HG02981 (cell line): ENCODE measurements at regions not wholly inside any gene's neighbourhood (a gene's known extent, or its start where the extent isn't known, plus 50 kb on each side); places are given as distances from the start of the nearest gene placed in this dataset.
"Not testable (repeated sequence)": the region's sequence is repeated elsewhere in the genome, so short reads cannot be mapped to it uniquely, and the experiment has no call there.

Experiments used
- ATAC-seq: cut with Tn5 transposase; IDR thresholded peaks from one replicate; pipeline ENCODE4 v1.9.1; 2021; ENCODE audit warnings: mild to moderate bottlenecking, moderate library complexity; ENCODE audit not compliant: unreplicated experiment

- no peak for ATAC-seq
Measured at GRCh38 chr4:78660559-78660958, 109.0 kb downstream of the ANXA3 start.

- no peak for ATAC-seq
Measured at GRCh38 chr4:78661086-78661690, 109.6 kb downstream of the ANXA3 start.

GRCh38 chr4:78661921-78662521 lies 110.5 kb downstream of the ANXA3 start:
- peak; percentile 87 for ATAC-seq

GRCh38 chr4:78662658-78663057 lies 111.1 kb downstream of the ANXA3 start:
- ATAC-seq = no peak

GRCh38 chr4:78664296-78664695 lies 111.9 kb upstream of the BMP2K start:
- not testable (repeated sequence) for ATAC-seq

- ATAC-seq = no peak
Measured at GRCh38 chr4:78665216-78665770, 110.9 kb upstream of the BMP2K start.

GRCh38 chr4:78666830-78667258 lies 109.3 kb upstream of the BMP2K start:
- no peak for ATAC-seq

- ATAC-seq = no peak
Measured at GRCh38 chr4:78667325-78667724, 108.8 kb upstream of the BMP2K start.

GRCh38 chr4:78667764-78668163 lies 108.4 kb upstream of the BMP2K start:
- ATAC-seq = no peak

- ATAC-seq = no peak
Measured at GRCh38 chr4:78669453-78669852, 106.7 kb upstream of the BMP2K start.

- ATAC-seq = no peak
Measured at GRCh38 chr4:78671903-78672815, 104.0 kb upstream of the BMP2K start.

GRCh38 chr4:78673337-78673736 lies 102.8 kb upstream of the BMP2K start:
- no peak for ATAC-seq

- ATAC-seq = no peak
Measured at GRCh38 chr4:78675325-78675724, 100.8 kb upstream of the BMP2K start.

GRCh38 chr4:78682070-78682469 lies 94.1 kb upstream of the BMP2K start:
- ATAC-seq = no peak

- ATAC-seq = no peak
Measured at GRCh38 chr4:78683352-78683751, 92.8 kb upstream of the BMP2K start.

GRCh38 chr4:78684325-78685079 lies 91.6 kb upstream of the BMP2K start:
- ATAC-seq = no peak

- ATAC-seq = no peak
Measured at GRCh38 chr4:78687818-78688217, 88.3 kb upstream of the BMP2K start.

GRCh38 chr4:78688366-78688765 lies 87.8 kb upstream of the BMP2K start:
- no peak for ATAC-seq

GRCh38 chr4:78689261-78689660 lies 86.9 kb upstream of the BMP2K start:
- no peak for ATAC-seq

GRCh38 chr4:78689700-78690323 lies 86.3 kb upstream of the BMP2K start:
- ATAC-seq = no peak
